ENCODE measurements at regions not wholly inside any gene's neighbourhood (a gene's known extent, or its start where the extent isn't known, plus 50 kb on each side); places are given as distances from the start of the nearest gene placed in this dataset.

DNA sequence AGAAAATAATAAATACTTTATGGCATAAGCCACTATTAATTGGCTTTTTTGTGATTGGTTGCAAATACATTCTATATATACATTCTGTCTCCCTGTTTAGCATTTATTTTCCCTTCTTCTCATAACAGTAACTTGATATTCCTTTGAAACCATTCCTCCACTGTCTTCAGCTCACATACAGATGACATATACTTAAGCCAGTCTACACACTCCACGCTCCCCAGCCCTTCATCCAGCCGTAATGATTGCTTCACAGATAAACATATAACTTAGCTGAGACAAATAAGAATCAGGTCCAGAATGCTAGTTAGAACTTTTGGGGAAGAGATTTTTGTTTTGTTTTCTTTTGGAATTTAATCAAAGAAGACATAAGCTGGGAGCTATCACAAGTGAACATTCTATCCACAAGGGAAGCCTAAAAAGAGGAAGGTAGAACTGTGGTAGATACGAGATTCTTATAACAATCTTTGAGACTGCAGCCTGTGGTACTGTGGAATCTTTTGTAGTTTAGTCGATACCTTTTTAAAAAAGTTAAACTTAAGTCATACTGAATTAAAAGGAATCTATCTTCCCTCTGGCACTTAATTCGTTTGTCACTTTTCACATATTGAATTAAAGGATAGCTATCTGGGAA is 365.1 kb upstream of the PRR16 start:
- intact Hi-C loops (cut with DNase I): no loop called here
- Histone ChIP-seq H3K27ac (no peak overlapping the region), H3K9me3 (no peaks in the 10 kb centered on the region), H3K27me3 (no peaks in the 10 kb centered on the region), H3K36me3 (no peaks in the 10 kb centered on the region), H3K4me1 (ENCODE audit: insufficient read depth) (no peaks in the 10 kb centered on the region), H3K4me3 (no peak overlapping the region)
- WGBS, 3 donors: 64 to 74% (median 69%) methylated on average over 5 of the region's 5 CpGs
- DNase-seq: no peak
- TF ChIP-seq CTCF (IDR thresholded peaks at IDR 0.05) (no peak), POLR2A (IDR thresholded peaks at IDR 0.05) (no peak), EP300 (IDR thresholded peaks at IDR 0.05) (no peak)

DNA sequence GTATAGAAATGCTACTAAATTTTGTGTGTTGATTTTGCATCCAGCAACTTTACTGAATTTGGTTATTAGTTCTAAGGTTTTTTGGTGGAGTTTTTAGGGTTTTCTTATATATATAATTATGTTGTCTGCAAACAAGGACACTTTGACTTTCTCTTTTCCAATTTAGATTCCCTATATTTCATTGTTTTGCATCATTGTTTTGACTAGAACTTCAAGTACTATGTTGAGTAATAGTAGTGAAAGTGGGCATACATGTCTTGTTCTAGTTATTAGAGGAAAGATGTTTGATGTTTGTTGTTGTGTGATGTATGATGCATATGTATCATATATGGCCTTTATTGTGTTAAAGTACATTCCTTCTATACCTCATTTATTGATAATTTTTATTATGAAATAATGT is 362.3 kb upstream of the PRR16 start:
- DNase-seq: no peak
- no peak overlapping the region for H3K4me3 ChIP-seq
- H3K36me3 ChIP-seq: no peaks in the 10 kb centered on the region
- H3K27ac ChIP-seq: no peak overlapping the region
- no peak for TF ChIP-seq POLR2A (IDR thresholded peaks at IDR 0.05)
- TF ChIP-seq CTCF (IDR thresholded peaks at IDR 0.05): no peak
- TF ChIP-seq EP300 (IDR thresholded peaks at IDR 0.05): no peak
- no peaks in the 10 kb centered on the region for H3K4me1 ChIP-seq (ENCODE audit: insufficient read depth)
- no peaks in the 10 kb centered on the region for H3K27me3 ChIP-seq
- no peaks in the 10 kb centered on the region for H3K9me3 ChIP-seq
- intact Hi-C loops (cut with DNase I): no loop called here

DNA sequence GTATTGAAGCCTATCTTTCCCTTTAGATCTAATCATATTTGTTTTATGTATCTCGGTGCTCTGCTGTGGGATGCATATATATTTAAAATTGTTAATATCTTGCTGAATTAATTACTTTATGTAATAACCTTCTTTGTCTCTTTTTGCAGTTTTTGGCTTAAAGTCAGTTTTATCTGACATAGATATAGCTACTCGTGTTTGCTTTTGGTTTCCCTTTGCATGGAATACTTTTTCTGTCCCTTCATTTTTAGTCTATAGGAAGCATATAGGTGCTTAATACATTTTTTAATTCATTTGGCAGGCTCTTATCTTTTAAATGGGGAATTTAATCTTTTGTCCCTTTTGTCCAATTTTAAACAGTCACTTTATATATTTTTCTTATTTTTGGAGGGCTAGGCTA is 360.6 kb upstream of the PRR16 start:
- no peak for TF ChIP-seq POLR2A (IDR thresholded peaks at IDR 0.05)
- no peak for TF ChIP-seq EP300 (IDR thresholded peaks at IDR 0.05)
- no peaks in the 10 kb centered on the region for H3K27me3 ChIP-seq
- no peaks in the 10 kb centered on the region for H3K4me1 ChIP-seq (ENCODE audit: insufficient read depth)
- no peak overlapping the region for H3K4me3 ChIP-seq
- H3K36me3 ChIP-seq: no peaks in the 10 kb centered on the region
- DNase-seq: no peak
- WGBS, 3 donors: 54 to 71% (median 66%) methylated on average over 2 of the region's 2 CpGs
- intact Hi-C loops (cut with DNase I): no loop called here
- H3K27ac ChIP-seq: no peak overlapping the region
- H3K9me3 ChIP-seq: no peaks in the 10 kb centered on the region

GRCh38 chr5:120106912-120107525 is 357.1 kb upstream of the PRR16 start:
- Histone ChIP-seq H3K4me3 (no peak overlapping the region), H3K4me1 (ENCODE audit: insufficient read depth) (no peaks in the 10 kb centered on the region), H3K27ac (no peak overlapping the region), H3K27me3 (no peaks in the 10 kb centered on the region), H3K9me3 (no peaks in the 10 kb centered on the region), H3K36me3 (no peaks in the 10 kb centered on the region)
- TF ChIP-seq POLR2A (IDR thresholded peaks at IDR 0.05) (no peak), CTCF (IDR thresholded peaks at IDR 0.05) (no peak), EP300 (IDR thresholded peaks at IDR 0.05) (no peak)
- no peak for DNase-seq
- intact Hi-C loops (cut with DNase I): no loop called here
- 85 to 86% (median 86%) methylated on average over 1 of the region's 1 CpG for WGBS, 3 donors

- H3K4me1 ChIP-seq (ENCODE audit: insufficient read depth): no peaks in the 10 kb centered on the region
- H3K4me3 ChIP-seq: no peak overlapping the region
- DNase-seq: no peak
- intact Hi-C loops (cut with DNase I): no loop called here
- no peaks in the 10 kb centered on the region for H3K9me3 ChIP-seq
- H3K27ac ChIP-seq: no peak overlapping the region
- TF ChIP-seq POLR2A (IDR thresholded peaks at IDR 0.05) (no peak), CTCF (IDR thresholded peaks at IDR 0.05) (no peak), EP300 (IDR thresholded peaks at IDR 0.05) (no peak)
- H3K27me3 ChIP-seq: no peaks in the 10 kb centered on the region
- no peaks in the 10 kb centered on the region for H3K36me3 ChIP-seq
- 65 to 78% (median 75%) methylated on average over 4 of the region's 4 CpGs for WGBS, 3 donors
Measured at GRCh38 chr5:120108586-120109248, 355.4 kb upstream of the PRR16 start.
